ENCODE measurements at regions not wholly inside any gene's neighbourhood (a gene's known extent, or its start where the extent isn't known, plus 50 kb on each side); places are given as distances from the start of the nearest gene placed in this dataset.

GRCh38 chr6:144757299-144757698 is 472.2 kb downstream of the UTRN start:
- TF ChIP-seq CTCF (IDR thresholded peaks at IDR 0.05), result no peak
- TF ChIP-seq REST (IDR thresholded peaks at IDR 0.05; ENCODE audit: insufficient read depth in 1 of 2, low read depth in 2 of 2, low read length in 1 of 2), result no peak
- no peak for TF ChIP-seq POLR2AphosphoS5 (IDR thresholded peaks at IDR 0.05; ENCODE audit: low read depth, low read length)
- TF ChIP-seq SIN3A (IDR thresholded peaks at IDR 0.05; ENCODE audit: borderline replicate concordance, insufficient read depth, low read depth, low read length), result no peak
- TF ChIP-seq TCF7L2 (IDR thresholded peaks at IDR 0.05; ENCODE audit: low read depth, low read length), result no peak
